Glutamatergic neuron (in vitro differentiated cells): ENCODE measurements at regions not wholly inside any gene's neighbourhood (a gene's known extent, or its start where the extent isn't known, plus 50 kb on each side); places are given as distances from the start of the nearest gene placed in this dataset.

ENCODE experiments used
- DNase-seq: peaks from one replicate; pipeline ENCODE4 v3.0.0; 2022
- H3K27ac Mint-ChIP-seq: one replicate; pipeline ENCODE4 v1.8.0; 2020; ENCODE audit warnings: mild to moderate bottlenecking, mixed read lengths, inconsistent platforms; ENCODE audit not compliant: unreplicated experiment
- H3K27me3 Mint-ChIP-seq: one replicate; pipeline ENCODE4 v1.8.0; 2020; ENCODE audit warnings: mild to moderate bottlenecking, moderate library complexity, mixed read lengths, inconsistent platforms; ENCODE audit not compliant: unreplicated experiment
- H3K36me3 Mint-ChIP-seq: one replicate; pipeline ENCODE4 v1.8.0; 2020; ENCODE audit warnings: mild to moderate bottlenecking, mixed read lengths, inconsistent platforms; ENCODE audit not compliant: unreplicated experiment
- H3K4me1 Mint-ChIP-seq: one replicate; pipeline ENCODE4 v1.8.0; 2020; ENCODE audit warnings: mild to moderate bottlenecking, low read depth, mixed read lengths, inconsistent platforms; ENCODE audit not compliant: unreplicated experiment
- H3K4me3 Mint-ChIP-seq: one replicate; pipeline ENCODE4 v1.8.0; 2020; ENCODE audit warnings: mild to moderate bottlenecking, mixed read lengths, inconsistent platforms; ENCODE audit not compliant: unreplicated experiment
- H3K9me3 Mint-ChIP-seq: one replicate; pipeline ENCODE4 v1.8.0; 2020; ENCODE audit warnings: mild to moderate bottlenecking, moderate library complexity, mixed read lengths, inconsistent platforms; ENCODE audit not compliant: unreplicated experiment
- CTCF ChIP-seq: fragments of 200-600 bp; sonication (generic); IDR thresholded peaks from one replicate; pipeline ENCODE4 v1.5.0; 2021; ENCODE audit not compliant: partially characterized antibody, unreplicated experiment

- DNase-seq: no peak
- Mint-ChIP-seq H3K4me1 (no peaks in the 10 kb centered on the region), H3K9me3 (no peaks in the 10 kb centered on the region), H3K36me3 (no peaks in the 10 kb centered on the region), H3K27me3 (no peaks in the 10 kb centered on the region), H3K4me3 (no peak overlapping the region), H3K27ac (no peak overlapping the region)
- TF ChIP-seq CTCF: no peak
Observed at GRCh38 chr10:62453274-62453673, 79.1 kb downstream of the ZNF365 start.

- H3K4me3 Mint-ChIP-seq: no peak overlapping the region
- no peaks in the 10 kb centered on the region for H3K36me3 Mint-ChIP-seq
- no peak overlapping the region for H3K27ac Mint-ChIP-seq
- H3K9me3 Mint-ChIP-seq: no peaks in the 10 kb centered on the region
- H3K4me1 Mint-ChIP-seq: no peaks in the 10 kb centered on the region
- TF ChIP-seq CTCF: no peak
- no peaks in the 10 kb centered on the region for H3K27me3 Mint-ChIP-seq
- DNase-seq: no peak
Observed at GRCh38 chr10:62454687-62455397, 80.7 kb downstream of the ZNF365 start.

- no peaks in the 10 kb centered on the region for H3K9me3 Mint-ChIP-seq
- no peaks in the 10 kb centered on the region for H3K36me3 Mint-ChIP-seq
- H3K4me1 Mint-ChIP-seq: no peaks in the 10 kb centered on the region
- DNase-seq: no peak
- no peak overlapping the region for H3K4me3 Mint-ChIP-seq
- H3K27me3 Mint-ChIP-seq: no peaks in the 10 kb centered on the region
- no peak for TF ChIP-seq CTCF
- H3K27ac Mint-ChIP-seq: no peak overlapping the region
Observed at GRCh38 chr10:62456611-62457101, 82.5 kb downstream of the ZNF365 start.

- Mint-ChIP-seq H3K27me3 (no peaks in the 10 kb centered on the region), H3K9me3 (no peaks in the 10 kb centered on the region), H3K4me1 (no peaks in the 10 kb centered on the region), H3K4me3 (no peak overlapping the region), H3K36me3 (no peaks in the 10 kb centered on the region), H3K27ac (no peak overlapping the region)
- no peak for DNase-seq
- no peak for TF ChIP-seq CTCF
Observed at GRCh38 chr10:62457196-62457595, 83.0 kb downstream of the ZNF365 start.

GRCh38 chr10:62457598-62457997, 83.4 kb downstream of the ZNF365 start:
- no peaks in the 10 kb centered on the region for H3K36me3 Mint-ChIP-seq
- H3K27me3 Mint-ChIP-seq: no peaks in the 10 kb centered on the region
- no peak for DNase-seq
- no peaks in the 10 kb centered on the region for H3K4me1 Mint-ChIP-seq
- no peak overlapping the region for H3K27ac Mint-ChIP-seq
- H3K9me3 Mint-ChIP-seq: no peaks in the 10 kb centered on the region
- H3K4me3 Mint-ChIP-seq: no peak overlapping the region
- no peak for TF ChIP-seq CTCF
